ENCODE measurements at regions not wholly inside any gene's neighbourhood (a gene's known extent, or its start where the extent isn't known, plus 50 kb on each side); places are given as distances from the start of the nearest gene placed in this dataset.

DNA sequence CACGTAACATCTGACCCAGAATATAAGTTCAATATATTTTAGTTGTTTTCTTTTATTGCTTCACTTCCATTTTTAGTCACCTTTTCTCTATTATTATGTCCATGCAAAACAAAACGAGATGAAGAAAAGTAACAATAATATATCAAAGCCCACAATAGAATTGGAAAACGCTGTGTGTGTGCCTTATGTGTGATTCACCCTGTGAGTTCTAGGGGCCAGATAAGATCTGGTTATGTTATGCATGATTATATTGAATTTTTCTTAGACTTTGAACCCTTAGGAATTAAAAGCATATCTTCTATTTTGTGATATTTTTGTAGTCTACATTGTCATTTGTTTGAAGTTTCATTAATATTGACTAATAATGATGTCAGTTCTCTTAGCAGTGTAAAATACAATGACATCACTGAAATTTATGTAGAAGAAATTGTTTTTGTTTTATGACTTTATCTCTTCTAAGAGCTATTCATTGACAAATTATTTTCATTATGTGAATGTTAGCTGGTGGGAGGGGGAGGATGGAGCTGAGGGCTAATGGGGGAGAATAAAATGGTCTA lies 243.6 kb downstream of the TFAP2B start:
- TF ChIP-seq, protein P1, sequence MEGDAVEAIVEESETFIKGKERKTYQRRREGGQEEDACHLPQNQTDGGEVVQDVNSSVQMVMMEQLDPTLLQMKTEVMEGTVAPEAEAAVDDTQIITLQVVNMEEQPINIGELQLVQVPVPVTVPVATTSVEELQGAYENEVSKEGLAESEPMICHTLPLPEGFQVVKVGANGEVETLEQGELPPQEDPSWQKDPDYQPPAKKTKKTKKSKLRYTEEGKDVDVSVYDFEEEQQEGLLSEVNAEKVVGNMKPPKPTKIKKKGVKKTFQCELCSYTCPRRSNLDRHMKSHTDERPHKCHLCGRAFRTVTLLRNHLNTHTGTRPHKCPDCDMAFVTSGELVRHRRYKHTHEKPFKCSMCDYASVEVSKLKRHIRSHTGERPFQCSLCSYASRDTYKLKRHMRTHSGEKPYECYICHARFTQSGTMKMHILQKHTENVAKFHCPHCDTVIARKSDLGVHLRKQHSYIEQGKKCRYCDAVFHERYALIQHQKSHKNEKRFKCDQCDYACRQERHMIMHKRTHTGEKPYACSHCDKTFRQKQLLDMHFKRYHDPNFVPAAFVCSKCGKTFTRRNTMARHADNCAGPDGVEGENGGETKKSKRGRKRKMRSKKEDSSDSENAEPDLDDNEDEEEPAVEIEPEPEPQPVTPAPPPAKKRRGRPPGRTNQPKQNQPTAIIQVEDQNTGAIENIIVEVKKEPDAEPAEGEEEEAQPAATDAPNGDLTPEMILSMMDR (conservative IDR thresholded peaks at IDR 0.05 in 1 of 2, IDR thresholded peaks at IDR 0.05 in 1 of 2; ENCODE audit: low read depth in 1 of 2, low read length in 2 of 2) = no peak
- TF ChIP-seq EZH2 (IDR thresholded peaks at IDR 0.05; ENCODE audit: low read length, missing control alignments) = no peak
